Endothelial cell of umbilical vein (primary cell): ENCODE measurements at regions not wholly inside any gene's neighbourhood (a gene's known extent, or its start where the extent isn't known, plus 50 kb on each side); places are given as distances from the start of the nearest gene placed in this dataset.

Experiments
- BruUV-seq: library from RNA; stranded (reverse); fragments of 400-500 nt; replicated peaks from 2 replicates; lab custom pipeline; 2021; lab: Mats Ljungman, UMichigan
- CTCF ChIA-PET: fragments of 300-600, 350-600 bp; sonication (Branson Sonifier 250); formaldehyde crosslinking; loops from one replicate; lab custom pipeline; 2021; ENCODE audit warnings: antibody characterized with exemption, inconsistent platforms; lab: Charles Lee
- POLR2A ChIA-PET: fragments of 300-600, 350-600 bp; sonication (Branson Sonifier 250); formaldehyde crosslinking; loops from one replicate; lab custom pipeline; 2021; ENCODE audit warnings: antibody characterized with exemption, inconsistent platforms; lab: Charles Lee
- DNase-seq: peaks from one replicate; pipeline ENCODE4 v3.0.0-alpha.2; 2011; ENCODE audit warnings: low read depth, low spot score
- FAIRE-seq: peaks from 2 replicates; lab custom pipeline; 2011; peaks lifted over from hg19 to GRCh38; lab: Jason Lieb, UNC
- H2AFZ ChIP-seq: 2 replicates; pipeline ENCODE4 v1.6.0; 2012; ENCODE audit warnings: low read depth, low read length, control low read depth, inconsistent platforms
- H3K27ac ChIP-seq: 2 replicates; pipeline ENCODE4 v1.5.1; 2011; ENCODE audit warnings: low read depth, mild to moderate bottlenecking, control low read depth, low read length, moderate library complexity; ENCODE audit not compliant: insufficient read depth
- H3K27me3 ChIP-seq, 2 experiments: 2 replicates each; pipeline versions ENCODE4 v1.6.0 to v1.6.1; 2011; ENCODE audit warnings: low read length in 2 of 2, mixed read lengths in 1 of 2; ENCODE audit not compliant: control insufficient read depth in 2 of 2, insufficient read depth in 2 of 2
- H3K36me3 ChIP-seq, 2 experiments: 2 replicates in 1 of 2; 3 replicates in 1 of 2; pipeline ENCODE4 v1.5.1; 2011; ENCODE audit warnings: low read length in 2 of 2, mild to moderate bottlenecking in 1 of 2, moderate library complexity in 1 of 2; ENCODE audit not compliant: control insufficient read depth in 2 of 2, insufficient read depth in 2 of 2; ENCODE audit errors: extremely low read depth in 1 of 2
- H3K4me1 ChIP-seq: 3 replicates; pipeline ENCODE4 v1.5.1; 2011; ENCODE audit warnings: mild to moderate bottlenecking, low read length; ENCODE audit not compliant: control insufficient read depth, insufficient read depth; ENCODE audit errors: extremely low read depth
- H3K4me2 ChIP-seq: 2 replicates; pipeline ENCODE4 v1.6.1; 2011; ENCODE audit warnings: low read length, control low read depth, mixed read lengths; ENCODE audit not compliant: insufficient read depth
- H3K4me3 ChIP-seq, 3 experiments: fragments of 200-600 bp in 1 of 3; sonication (generic), shearing (Covaris generic) in 1 of 3; replicated peaks in 1 of 3; 2 replicates each; pipeline ENCODE4 v1.5.1; 2011 to 2016; ENCODE audit warnings: control low read depth in 3 of 3, low read length in 3 of 3, mild to moderate bottlenecking in 2 of 3, inconsistent platforms in 1 of 3, low read depth in 1 of 3, moderate library complexity in 1 of 3; ENCODE audit not compliant: insufficient read depth in 1 of 3
- H3K79me2 ChIP-seq: 2 replicates; pipeline ENCODE4 v1.6.0; 2012; ENCODE audit warnings: low read length, inconsistent platforms; ENCODE audit not compliant: control insufficient read depth, insufficient read depth
- H3K9ac ChIP-seq: replicated peaks from 2 replicates; pipeline ENCODE3; 2011; ENCODE audit warnings: low read length, control low read depth; ENCODE audit not compliant: insufficient read depth; ENCODE audit errors: extremely low read depth
- H3K9me1 ChIP-seq: replicated peaks from 3 replicates; pipeline ENCODE4 v1.6.0; 2011; ENCODE audit warnings: mild to moderate bottlenecking, low read length; ENCODE audit not compliant: control insufficient read depth, insufficient read depth; ENCODE audit errors: extremely low read depth
- H3K9me3 ChIP-seq: replicated peaks from 2 replicates; pipeline ENCODE4 v1.5.1; 2012; ENCODE audit warnings: low read length, inconsistent platforms; ENCODE audit not compliant: control insufficient read depth, insufficient read depth
- H4K20me1 ChIP-seq: replicated peaks from 2 replicates; pipeline ENCODE3; 2011; ENCODE audit warnings: mild to moderate bottlenecking, low read length; ENCODE audit not compliant: control insufficient read depth, insufficient read depth; ENCODE audit errors: extremely low read depth
- EZH2 ChIP-seq: IDR thresholded peaks from 2 replicates; pipeline ENCODE4 v1.6.1; 2012; ENCODE audit warnings: borderline replicate concordance, low read depth, mild to moderate bottlenecking, moderate library complexity, low read length, inconsistent platforms; ENCODE audit not compliant: severe bottlenecking
- FOS ChIP-seq: IDR thresholded peaks from 2 replicates; pipeline ENCODE4 v1.6.1; 2011; ENCODE audit warnings: mild to moderate bottlenecking, low read length, moderate library complexity, borderline replicate concordance; ENCODE audit not compliant: insufficient read depth
- GATA2 ChIP-seq: IDR thresholded peaks from 2 replicates; pipeline ENCODE4 v1.7.0; 2011; ENCODE audit warnings: low read depth, mild to moderate bottlenecking, moderate library complexity, mixed read lengths, low read length; ENCODE audit not compliant: insufficient read length, insufficient read depth
- JUN ChIP-seq: IDR thresholded peaks from 2 replicates; pipeline ENCODE4 v1.6.1; 2011; ENCODE audit warnings: borderline replicate concordance, low read depth; ENCODE audit not compliant: insufficient read length, insufficient read depth
- MYC ChIP-seq: IDR thresholded peaks from one replicate; pipeline ENCODE4 v1.6.1; 2011; ENCODE audit warnings: mild to moderate bottlenecking, low read depth, low read length
- POLR2A ChIP-seq: IDR thresholded peaks from 2 replicates; pipeline ENCODE4 v1.6.1; 2012; ENCODE audit warnings: low read depth, mild to moderate bottlenecking, control low read depth, low read length
- POLR2AphosphoS5 ChIP-seq: IDR thresholded peaks from 2 replicates; pipeline ENCODE4 v1.6.1; 2012; ENCODE audit warnings: low read depth, mild to moderate bottlenecking, control low read depth, low read length, moderate library complexity; ENCODE audit not compliant: insufficient read depth
- dilution Hi-C: fragments of 300-500 bp; cut with MboI; formaldehyde crosslinking; loops from one replicate; pipeline ENCODE4 v1.15.0; 2019; ENCODE audit warnings: low sequenced_read_pairs; ENCODE audit not compliant: extremely low pct_ligation_motif_present
- intact Hi-C: fragments of 100-400 bp; cut with micrococcal nuclease; formaldehyde crosslinking; loops from one replicate; pipeline ENCODE4 v1.10.0; 2022
- TF ChIP-seq, protein P1 (sequence below), 2 donors: IDR thresholded peaks; 1 replicate in 1 of 2; 2 replicates in 1 of 2; pipeline ENCODE4 v1.5.1; 2011; ENCODE audit warnings: low read length in 2 of 2, mild to moderate bottlenecking in 2 of 2, moderate library complexity in 2 of 2, control low read depth in 1 of 2, inconsistent platforms in 1 of 2, low read depth in 1 of 2; ENCODE audit not compliant: insufficient read depth in 1 of 2; ENCODE audit errors: extremely low read depth in 1 of 2
- TF ChIP-seq, protein P2 (sequence below): IDR thresholded peaks from 2 replicates; pipeline ENCODE4 v1.6.1; 2011; ENCODE audit not compliant: insufficient read depth, insufficient read length

DNA sequence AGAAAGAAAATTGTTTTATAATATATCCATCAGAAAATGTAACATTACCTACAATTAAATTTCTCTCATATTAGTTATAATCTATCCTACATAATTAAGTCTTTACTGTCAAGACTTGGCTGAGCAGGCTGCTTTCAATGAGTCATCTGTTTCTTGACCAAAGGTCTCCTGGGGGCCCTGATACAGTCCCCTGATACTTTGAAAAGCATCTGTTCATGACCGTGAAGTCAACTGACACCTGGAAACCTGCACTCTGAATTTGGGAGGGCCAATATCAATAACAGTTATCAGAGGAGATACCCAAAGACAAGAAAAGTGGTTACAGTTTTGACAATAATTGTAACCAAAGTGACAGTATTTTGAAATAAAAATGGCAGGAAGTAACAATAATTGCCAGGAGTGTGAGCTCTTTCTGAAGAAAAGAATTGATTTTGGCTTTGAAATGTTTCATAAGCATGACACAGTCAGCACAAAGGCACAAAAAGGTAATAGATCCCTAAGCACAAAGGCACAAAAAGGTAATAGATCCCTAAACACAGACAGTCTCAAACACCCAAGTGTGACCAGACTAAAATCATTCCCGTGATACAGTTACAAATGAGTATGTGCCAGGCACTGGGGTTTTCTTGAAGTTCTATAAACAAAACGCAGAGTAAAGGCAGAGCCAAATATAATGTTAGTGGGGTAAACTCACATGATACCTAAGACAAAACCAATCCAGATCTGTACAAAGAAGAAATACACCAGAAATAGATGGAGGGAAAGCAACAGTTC lies 260.7 kb downstream of the PLOD2 start:
- no peak overlapping the region for H3K4me3 ChIP-seq
- no peaks in the 10 kb centered on the region for H3K4me1 ChIP-seq
- no TSS peak for BruUV-seq
- dilution Hi-C loops (no loop called here), intact Hi-C loops (no loop called here)
- no peak overlapping the region for H3K9ac ChIP-seq
- H3K79me2 ChIP-seq: no peaks in the 10 kb centered on the region
- no peak for FAIRE-seq
- TF ChIP-seq POLR2AphosphoS5 (no peak), MYC (no peak)
- H3K9me3 ChIP-seq: no peaks in the 10 kb centered on the region
- no peak for DNase-seq
- H3K27ac ChIP-seq: no peak overlapping the region
- H3K27me3 ChIP-seq: no peaks in the 10 kb centered on the region
- no peak overlapping the region for H3K4me2 ChIP-seq
- no peaks in the 10 kb centered on the region for H3K9me1 ChIP-seq
- H4K20me1 ChIP-seq: no peaks in the 10 kb centered on the region
- POLR2A ChIA-PET: no interaction called here
- H3K36me3 ChIP-seq: no peaks in the 10 kb centered on the region
- CTCF ChIA-PET: no interaction called here
- H2AFZ ChIP-seq: no peak overlapping the region

DNA sequence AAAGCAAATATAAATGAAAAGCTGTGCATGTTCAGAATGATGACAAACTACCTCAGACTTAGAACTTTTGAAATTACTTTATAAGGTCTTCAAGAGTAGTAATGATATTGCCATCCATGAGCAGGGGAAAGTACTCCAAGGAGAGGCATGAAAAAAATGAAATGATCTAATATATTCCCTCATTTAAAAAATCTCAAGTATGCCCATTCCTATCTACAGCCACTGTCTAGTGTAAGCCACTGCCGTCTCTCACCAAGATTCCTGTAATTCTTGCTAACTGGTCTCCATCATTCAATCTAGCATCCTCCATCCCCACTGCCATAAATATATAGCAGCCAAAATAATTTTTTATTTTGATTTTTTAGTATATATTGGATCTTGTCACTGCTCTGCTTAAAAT lies 258.8 kb downstream of the PLOD2 start:
- TF ChIP-seq POLR2A: no peak
- no peak for TF ChIP-seq MYC
- TF ChIP-seq, protein P1, sequence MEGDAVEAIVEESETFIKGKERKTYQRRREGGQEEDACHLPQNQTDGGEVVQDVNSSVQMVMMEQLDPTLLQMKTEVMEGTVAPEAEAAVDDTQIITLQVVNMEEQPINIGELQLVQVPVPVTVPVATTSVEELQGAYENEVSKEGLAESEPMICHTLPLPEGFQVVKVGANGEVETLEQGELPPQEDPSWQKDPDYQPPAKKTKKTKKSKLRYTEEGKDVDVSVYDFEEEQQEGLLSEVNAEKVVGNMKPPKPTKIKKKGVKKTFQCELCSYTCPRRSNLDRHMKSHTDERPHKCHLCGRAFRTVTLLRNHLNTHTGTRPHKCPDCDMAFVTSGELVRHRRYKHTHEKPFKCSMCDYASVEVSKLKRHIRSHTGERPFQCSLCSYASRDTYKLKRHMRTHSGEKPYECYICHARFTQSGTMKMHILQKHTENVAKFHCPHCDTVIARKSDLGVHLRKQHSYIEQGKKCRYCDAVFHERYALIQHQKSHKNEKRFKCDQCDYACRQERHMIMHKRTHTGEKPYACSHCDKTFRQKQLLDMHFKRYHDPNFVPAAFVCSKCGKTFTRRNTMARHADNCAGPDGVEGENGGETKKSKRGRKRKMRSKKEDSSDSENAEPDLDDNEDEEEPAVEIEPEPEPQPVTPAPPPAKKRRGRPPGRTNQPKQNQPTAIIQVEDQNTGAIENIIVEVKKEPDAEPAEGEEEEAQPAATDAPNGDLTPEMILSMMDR (IDR thresholded peaks at IDR 0.05; ENCODE audit: extremely low read depth in 1 of 2, insufficient read depth in 1 of 2, low read depth in 1 of 2, low read length in 2 of 2): no peak
- TF ChIP-seq GATA2: no peak
- TF ChIP-seq, protein P2, sequence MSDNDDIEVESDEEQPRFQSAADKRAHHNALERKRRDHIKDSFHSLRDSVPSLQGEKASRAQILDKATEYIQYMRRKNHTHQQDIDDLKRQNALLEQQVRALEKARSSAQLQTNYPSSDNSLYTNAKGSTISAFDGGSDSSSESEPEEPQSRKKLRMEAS: no peak
- TF ChIP-seq POLR2AphosphoS5: no peak
- TF ChIP-seq FOS: no peak
- no peak for TF ChIP-seq EZH2
- no peak for TF ChIP-seq JUN
- no peaks in the 10 kb centered on the region for H3K79me2 ChIP-seq
- no peak overlapping the region for H3K27ac ChIP-seq
- H3K9me1 ChIP-seq: no peaks in the 10 kb centered on the region
- no peak for FAIRE-seq
- no peaks in the 10 kb centered on the region for H4K20me1 ChIP-seq
- H3K36me3 ChIP-seq: no peaks in the 10 kb centered on the region
- no peak overlapping the region for H3K9ac ChIP-seq
- no TSS peak for BruUV-seq
- intact Hi-C loops: no loop called here
- ChIA-PET POLR2A (no interaction called here), CTCF (interaction anchor here (0.8 to 1.1 kb wide), 2 partner anchors 37 to 285 kb away, joined by 3 to 4 read pairs; no protein-coding TSS in a partner anchor)
- H3K9me3 ChIP-seq: no peaks in the 10 kb centered on the region
- no peaks in the 10 kb centered on the region for H3K27me3 ChIP-seq
- no peak overlapping the region for H3K4me2 ChIP-seq
- dilution Hi-C loops: no loop called here
- H2AFZ ChIP-seq: no peak overlapping the region
- H3K4me1 ChIP-seq: no peaks in the 10 kb centered on the region
- no peak for DNase-seq
- H3K4me3 ChIP-seq: no peak overlapping the region
